ENCODE measurements at regions not wholly inside any gene's neighbourhood (a gene's known extent, or its start where the extent isn't known, plus 50 kb on each side); places are given as distances from the start of the nearest gene placed in this dataset.

DNA sequence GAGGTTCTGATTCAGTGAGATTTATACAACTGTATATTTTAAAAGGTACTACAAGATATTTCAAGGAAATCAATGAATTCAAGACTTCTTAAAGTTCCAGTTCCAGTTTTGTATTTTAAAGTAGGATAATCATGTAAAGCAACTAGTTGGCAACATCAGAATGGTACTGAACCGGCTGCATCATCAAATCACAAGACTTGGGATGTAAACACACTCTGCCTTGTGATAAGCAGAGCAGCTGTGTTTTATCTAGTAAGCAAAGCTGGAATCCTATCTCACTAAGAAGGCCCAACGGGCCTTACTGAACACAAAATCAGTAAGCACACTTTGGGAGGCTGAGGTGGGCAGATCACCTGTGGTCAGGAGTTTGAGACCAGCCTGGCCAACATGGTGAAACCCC, 327.2 kb upstream of the NREP start:
- TF ChIP-seq TCF7L2 (IDR thresholded peaks at IDR 0.05; ENCODE audit: low read depth, low read length) (no peak), SIN3A (IDR thresholded peaks at IDR 0.05; ENCODE audit: borderline replicate concordance, insufficient read depth, low read depth, low read length) (no peak), POLR2AphosphoS5 (IDR thresholded peaks at IDR 0.05; ENCODE audit: low read depth, low read length) (no peak)
- TF ChIP-seq, protein P1, sequence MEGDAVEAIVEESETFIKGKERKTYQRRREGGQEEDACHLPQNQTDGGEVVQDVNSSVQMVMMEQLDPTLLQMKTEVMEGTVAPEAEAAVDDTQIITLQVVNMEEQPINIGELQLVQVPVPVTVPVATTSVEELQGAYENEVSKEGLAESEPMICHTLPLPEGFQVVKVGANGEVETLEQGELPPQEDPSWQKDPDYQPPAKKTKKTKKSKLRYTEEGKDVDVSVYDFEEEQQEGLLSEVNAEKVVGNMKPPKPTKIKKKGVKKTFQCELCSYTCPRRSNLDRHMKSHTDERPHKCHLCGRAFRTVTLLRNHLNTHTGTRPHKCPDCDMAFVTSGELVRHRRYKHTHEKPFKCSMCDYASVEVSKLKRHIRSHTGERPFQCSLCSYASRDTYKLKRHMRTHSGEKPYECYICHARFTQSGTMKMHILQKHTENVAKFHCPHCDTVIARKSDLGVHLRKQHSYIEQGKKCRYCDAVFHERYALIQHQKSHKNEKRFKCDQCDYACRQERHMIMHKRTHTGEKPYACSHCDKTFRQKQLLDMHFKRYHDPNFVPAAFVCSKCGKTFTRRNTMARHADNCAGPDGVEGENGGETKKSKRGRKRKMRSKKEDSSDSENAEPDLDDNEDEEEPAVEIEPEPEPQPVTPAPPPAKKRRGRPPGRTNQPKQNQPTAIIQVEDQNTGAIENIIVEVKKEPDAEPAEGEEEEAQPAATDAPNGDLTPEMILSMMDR (IDR thresholded peaks at IDR 0.05), result no peak
- TF ChIP-seq, protein P2, sequence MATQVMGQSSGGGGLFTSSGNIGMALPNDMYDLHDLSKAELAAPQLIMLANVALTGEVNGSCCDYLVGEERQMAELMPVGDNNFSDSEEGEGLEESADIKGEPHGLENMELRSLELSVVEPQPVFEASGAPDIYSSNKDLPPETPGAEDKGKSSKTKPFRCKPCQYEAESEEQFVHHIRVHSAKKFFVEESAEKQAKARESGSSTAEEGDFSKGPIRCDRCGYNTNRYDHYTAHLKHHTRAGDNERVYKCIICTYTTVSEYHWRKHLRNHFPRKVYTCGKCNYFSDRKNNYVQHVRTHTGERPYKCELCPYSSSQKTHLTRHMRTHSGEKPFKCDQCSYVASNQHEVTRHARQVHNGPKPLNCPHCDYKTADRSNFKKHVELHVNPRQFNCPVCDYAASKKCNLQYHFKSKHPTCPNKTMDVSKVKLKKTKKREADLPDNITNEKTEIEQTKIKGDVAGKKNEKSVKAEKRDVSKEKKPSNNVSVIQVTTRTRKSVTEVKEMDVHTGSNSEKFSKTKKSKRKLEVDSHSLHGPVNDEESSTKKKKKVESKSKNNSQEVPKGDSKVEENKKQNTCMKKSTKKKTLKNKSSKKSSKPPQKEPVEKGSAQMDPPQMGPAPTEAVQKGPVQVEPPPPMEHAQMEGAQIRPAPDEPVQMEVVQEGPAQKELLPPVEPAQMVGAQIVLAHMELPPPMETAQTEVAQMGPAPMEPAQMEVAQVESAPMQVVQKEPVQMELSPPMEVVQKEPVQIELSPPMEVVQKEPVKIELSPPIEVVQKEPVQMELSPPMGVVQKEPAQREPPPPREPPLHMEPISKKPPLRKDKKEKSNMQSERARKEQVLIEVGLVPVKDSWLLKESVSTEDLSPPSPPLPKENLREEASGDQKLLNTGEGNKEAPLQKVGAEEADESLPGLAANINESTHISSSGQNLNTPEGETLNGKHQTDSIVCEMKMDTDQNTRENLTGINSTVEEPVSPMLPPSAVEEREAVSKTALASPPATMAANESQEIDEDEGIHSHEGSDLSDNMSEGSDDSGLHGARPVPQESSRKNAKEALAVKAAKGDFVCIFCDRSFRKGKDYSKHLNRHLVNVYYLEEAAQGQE (IDR thresholded peaks at IDR 0.05; ENCODE audit: insufficient read depth in 1 of 2, low read depth in 2 of 2, low read length in 1 of 2), result no peak
- CTCF ChIA-PET, result no interaction called here
- no peak overlapping the region for H3K4me3 ChIP-seq (ENCODE audit: low read depth in 2 of 2, low read length in 2 of 2)
- no peaks in the 10 kb centered on the region for H3K9me3 ChIP-seq (ENCODE audit: control insufficient read depth, insufficient read depth, low read depth, low read length)
- no peaks in the 10 kb centered on the region for H3K4me1 ChIP-seq (ENCODE audit: control insufficient read depth, insufficient read depth, low read length)
- ATAC-seq (no peak), DNase-seq (ENCODE audit: low read depth, low spot score) (no peak)
- POLR2A ChIA-PET, result no interaction called here
- in situ Hi-C loops (cut with HindIII; ENCODE audit: low pct_unique_long_range_greater_than_20kb, low sequenced_read_pairs) (no loop called here), intact Hi-C loops (cut with micrococcal nuclease; ENCODE audit: unreplicated experiment) (no loop called here)
- H3K36me3 ChIP-seq (ENCODE audit: control insufficient read depth, insufficient read depth, low read length), result no peaks in the 10 kb centered on the region
- H3K27me3 ChIP-seq (ENCODE audit: control insufficient read depth, insufficient read depth, low read length), result no peaks in the 10 kb centered on the region
- no TSS peak for BruUV-seq (replicated peaks)
- H3K27ac ChIP-seq (ENCODE audit: low read length), result no peak overlapping the region

DNA sequence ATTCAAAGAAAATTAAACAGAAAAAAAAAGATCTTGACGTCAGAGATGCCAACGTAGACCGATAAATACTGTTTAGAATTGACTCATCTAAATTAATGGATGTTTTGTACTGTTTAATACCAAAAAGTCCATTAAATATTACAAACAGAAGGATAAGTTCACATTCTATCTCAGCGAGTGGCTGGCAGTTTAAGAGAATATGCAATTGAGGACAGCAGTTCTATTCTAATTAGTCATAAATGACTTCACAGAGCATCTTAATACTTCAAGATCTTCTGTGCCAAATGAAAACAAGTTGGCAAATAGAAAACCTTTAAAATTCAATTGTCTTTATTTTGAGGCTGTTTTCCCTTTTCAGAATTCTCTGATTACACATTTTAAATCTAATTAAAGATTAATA, 326.6 kb upstream of the NREP start:
- BruUV-seq (replicated peaks), result no TSS peak
- CTCF ChIA-PET, result no interaction called here
- no peak for ATAC-seq

DNA sequence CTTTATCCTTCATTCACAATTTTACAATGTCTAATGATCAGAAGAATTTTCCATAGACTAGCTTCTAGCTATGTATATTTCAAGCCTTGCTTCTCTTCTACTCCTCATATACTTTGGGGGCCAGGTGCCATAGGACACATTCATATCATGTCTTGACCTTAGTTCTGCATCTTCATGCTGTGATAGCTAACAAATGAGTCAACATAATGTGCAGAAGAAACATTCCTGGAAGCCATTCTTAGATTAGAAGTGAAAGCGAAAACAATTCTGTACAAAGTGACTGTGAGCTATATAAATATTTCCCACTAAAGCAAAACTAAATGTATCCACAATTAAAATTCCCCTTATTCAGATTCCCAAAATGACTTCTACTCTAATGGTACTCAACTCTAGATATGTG, 320.2 kb upstream of the NREP start:
- intact Hi-C loops (cut with micrococcal nuclease; ENCODE audit: unreplicated experiment), result no loop called here
- no TSS peak for BruUV-seq (replicated peaks)
- ChIA-PET CTCF (no interaction called here), POLR2A (no interaction called here)
- in situ Hi-C loops (cut with HindIII; ENCODE audit: low pct_unique_long_range_greater_than_20kb, low sequenced_read_pairs), result no loop called here
- Histone ChIP-seq H3K9me3 (ENCODE audit: control insufficient read depth, insufficient read depth, low read depth, low read length) (no peaks in the 10 kb centered on the region), H3K36me3 (ENCODE audit: control insufficient read depth, insufficient read depth, low read length) (no peaks in the 10 kb centered on the region), H3K27me3 (ENCODE audit: control insufficient read depth, insufficient read depth, low read length) (no peaks in the 10 kb centered on the region), H3K4me1 (ENCODE audit: control insufficient read depth, insufficient read depth, low read length) (no peaks in the 10 kb centered on the region), H3K27ac (ENCODE audit: low read length) (no peak overlapping the region), H3K4me3 (ENCODE audit: low read depth in 2 of 2, low read length in 2 of 2) (no peak overlapping the region)
- ATAC-seq (no peak), DNase-seq (ENCODE audit: low read depth, low spot score) (no peak)
- TF ChIP-seq, protein P1 (IDR thresholded peaks at IDR 0.05), result no peak
- TF ChIP-seq, protein P2 (IDR thresholded peaks at IDR 0.05; ENCODE audit: insufficient read depth in 1 of 2, low read depth in 2 of 2, low read length in 1 of 2), result no peak
- TF ChIP-seq POLR2AphosphoS5 (IDR thresholded peaks at IDR 0.05; ENCODE audit: low read depth, low read length) (no peak), SIN3A (IDR thresholded peaks at IDR 0.05; ENCODE audit: borderline replicate concordance, insufficient read depth, low read depth, low read length) (no peak), TCF7L2 (IDR thresholded peaks at IDR 0.05; ENCODE audit: low read depth, low read length) (no peak)

More for the DNA sequence above, 326.6 kb upstream of the NREP start:
- intact Hi-C loops (cut with micrococcal nuclease; ENCODE audit: unreplicated experiment), result no loop called here
- no peaks in the 10 kb centered on the region for H3K27me3 ChIP-seq (ENCODE audit: control insufficient read depth, insufficient read depth, low read length)
- H3K4me1 ChIP-seq (ENCODE audit: control insufficient read depth, insufficient read depth, low read length), result no peaks in the 10 kb centered on the region
- POLR2A ChIA-PET, result no interaction called here
- H3K36me3 ChIP-seq (ENCODE audit: control insufficient read depth, insufficient read depth, low read length), result no peaks in the 10 kb centered on the region
- H3K27ac ChIP-seq (ENCODE audit: low read length), result no peak overlapping the region
- in situ Hi-C loops (cut with HindIII; ENCODE audit: low pct_unique_long_range_greater_than_20kb, low sequenced_read_pairs), result no loop called here
- DNase-seq (ENCODE audit: low read depth, low spot score), result no peak
- TF ChIP-seq TCF7L2 (IDR thresholded peaks at IDR 0.05; ENCODE audit: low read depth, low read length), result no peak
- no peaks in the 10 kb centered on the region for H3K9me3 ChIP-seq (ENCODE audit: control insufficient read depth, insufficient read depth, low read depth, low read length)
- no peak overlapping the region for H3K4me3 ChIP-seq (ENCODE audit: low read depth in 2 of 2, low read length in 2 of 2)

Data from Panc1 (cell line).